Upper lobe of left lung (tissue), 6 donors: ENCODE measurements at regions not wholly inside any gene's neighbourhood (a gene's known extent, or its start where the extent isn't known, plus 50 kb on each side); places are given as distances from the start of the nearest gene placed in this dataset.
"Not testable (repeated sequence)": the region's sequence is repeated elsewhere in the genome, so short reads cannot be mapped to it uniquely, and the experiment has no call there.

Source experiments
- ATAC-seq, 2 donors: fragments of 200-7000 bp; cut with Tn5 transposase; one replicate each; pipeline ENCODE4 v1.9.1; 2022; ENCODE audit warnings: mild to moderate bottlenecking in 2 of 2, moderate library complexity in 2 of 2; ENCODE audit not compliant: low FRiP score in 2 of 2
- DNase-seq, 2 donors: peaks; one replicate each; pipeline ENCODE4 v3.0.0-alpha.2; 2019 to 2020
- H3K27ac ChIP-seq, 4 donors: fragments of 200-600 bp; sonication (generic); one replicate each; pipeline ENCODE4 v1.5.1; 2016 to 2019
- H3K27me3 ChIP-seq, 4 donors: fragments of 200-600 bp; sonication (generic); one replicate each; pipeline ENCODE4 v1.5.1; 2017 to 2019
- H3K36me3 ChIP-seq, 4 donors: fragments of 200-600 bp; sonication (generic); one replicate each; pipeline ENCODE4 v1.5.1; 2016 to 2019
- H3K4me1 ChIP-seq, 4 donors: fragments of 200-600 bp; sonication (generic); one replicate each; pipeline ENCODE4 v1.5.1; 2018 to 2019
- H3K4me3 ChIP-seq, 4 donors: fragments of 200-600 bp; sonication (generic); one replicate each; pipeline ENCODE4 v1.5.1; 2017 to 2019; ENCODE audit warnings: mild to moderate bottlenecking in 2 of 4, moderate library complexity in 1 of 4
- H3K9me3 ChIP-seq, 4 donors: fragments of 200-600 bp; sonication (generic); one replicate each; pipeline ENCODE4 v1.5.1; 2018 to 2019
- EP300 ChIP-seq, 4 donors: sonication (generic); formaldehyde crosslinking; IDR thresholded peaks; one replicate each; pipeline ENCODE4 v1.5.1; 2017; ENCODE audit warnings: antibody characterized with exemption in 4 of 4, control low read depth in 2 of 4
- POLR2A ChIP-seq, 4 donors: fragments of 450-650 bp; IDR thresholded peaks; one replicate each; pipeline ENCODE4 v1.5.1; 2016 to 2017; ENCODE audit warnings: antibody characterized with exemption in 4 of 4, mild to moderate bottlenecking in 2 of 4
- POLR2AphosphoS5 ChIP-seq, 2 donors: sonication (generic); formaldehyde crosslinking; IDR thresholded peaks; one replicate each; pipeline ENCODE4 v1.5.1; 2017; ENCODE audit warnings: antibody characterized with exemption in 2 of 2
- WGBS, 2 donors: methylation state at CpG; one replicate each; pipeline ENCODE4 v1.1.5; 2017 to 2018; 5-methylcytosine and 5-hydroxymethylcytosine counted together
- TF ChIP-seq, protein P1 (sequence below), 6 experiments: fragments of 450-650 bp in 4 of 6; fragments of 200-600 bp in 2 of 6; sonication (generic) in 2 of 6; IDR thresholded peaks; one replicate each; pipeline ENCODE4 v1.5.1; 2016 to 2019; ENCODE audit warnings: antibody characterized with exemption in 6 of 6
- donor health status: DM: no; HTN: no; CAD: no; lungs with moderate emphysema.
- donor health status: DM: no; HTN: yes; CAD: no; lungs with severe emphysema.

DNA sequence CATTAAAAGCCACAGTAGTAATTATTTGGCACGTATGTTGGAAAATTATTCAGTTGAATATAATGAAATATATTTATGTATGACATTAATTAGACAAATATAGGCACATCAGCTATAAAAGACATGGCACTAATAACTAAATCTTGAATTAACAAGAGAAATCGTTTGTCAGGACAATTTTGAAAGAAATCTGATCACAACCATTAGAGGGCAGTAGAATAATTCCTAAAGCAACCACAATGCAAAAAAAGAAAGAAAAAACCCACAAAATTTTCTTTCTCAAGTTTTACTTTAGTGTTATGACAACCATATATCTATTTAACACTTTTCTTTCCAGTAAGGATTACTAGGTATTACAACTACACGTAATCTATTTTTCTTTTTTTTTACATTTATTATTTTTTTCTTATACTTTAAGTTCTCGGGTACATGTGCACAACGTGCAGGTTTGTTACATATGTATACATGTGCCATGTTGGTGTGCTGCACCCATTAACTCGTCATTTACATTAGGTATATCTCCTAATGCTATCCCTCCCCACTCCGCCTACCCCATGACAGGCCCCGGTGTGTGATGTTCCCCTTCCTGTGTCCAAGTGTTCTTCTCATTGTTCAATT is 126.8 kb upstream of the STK17B start:
- peaks cover 0 to 12% (median 2%) of the 10 kb centered on the region in 4 donors for H3K4me1 ChIP-seq
- H3K27ac ChIP-seq, DNase-seq, H3K9me3 ChIP-seq, H3K4me3 ChIP-seq, H3K36me3 ChIP-seq, ATAC-seq, H3K27me3 ChIP-seq: not testable (repeated sequence)
- TF ChIP-seq, protein P1, sequence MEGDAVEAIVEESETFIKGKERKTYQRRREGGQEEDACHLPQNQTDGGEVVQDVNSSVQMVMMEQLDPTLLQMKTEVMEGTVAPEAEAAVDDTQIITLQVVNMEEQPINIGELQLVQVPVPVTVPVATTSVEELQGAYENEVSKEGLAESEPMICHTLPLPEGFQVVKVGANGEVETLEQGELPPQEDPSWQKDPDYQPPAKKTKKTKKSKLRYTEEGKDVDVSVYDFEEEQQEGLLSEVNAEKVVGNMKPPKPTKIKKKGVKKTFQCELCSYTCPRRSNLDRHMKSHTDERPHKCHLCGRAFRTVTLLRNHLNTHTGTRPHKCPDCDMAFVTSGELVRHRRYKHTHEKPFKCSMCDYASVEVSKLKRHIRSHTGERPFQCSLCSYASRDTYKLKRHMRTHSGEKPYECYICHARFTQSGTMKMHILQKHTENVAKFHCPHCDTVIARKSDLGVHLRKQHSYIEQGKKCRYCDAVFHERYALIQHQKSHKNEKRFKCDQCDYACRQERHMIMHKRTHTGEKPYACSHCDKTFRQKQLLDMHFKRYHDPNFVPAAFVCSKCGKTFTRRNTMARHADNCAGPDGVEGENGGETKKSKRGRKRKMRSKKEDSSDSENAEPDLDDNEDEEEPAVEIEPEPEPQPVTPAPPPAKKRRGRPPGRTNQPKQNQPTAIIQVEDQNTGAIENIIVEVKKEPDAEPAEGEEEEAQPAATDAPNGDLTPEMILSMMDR (IDR thresholded peaks at IDR 0.05): peak in 4 of 6 experiments; percentile 27 to 36 (median 32)
- WGBS, 2 donors: 62 to 64% methylated on average over 8 of the region's 8 CpGs

DNA sequence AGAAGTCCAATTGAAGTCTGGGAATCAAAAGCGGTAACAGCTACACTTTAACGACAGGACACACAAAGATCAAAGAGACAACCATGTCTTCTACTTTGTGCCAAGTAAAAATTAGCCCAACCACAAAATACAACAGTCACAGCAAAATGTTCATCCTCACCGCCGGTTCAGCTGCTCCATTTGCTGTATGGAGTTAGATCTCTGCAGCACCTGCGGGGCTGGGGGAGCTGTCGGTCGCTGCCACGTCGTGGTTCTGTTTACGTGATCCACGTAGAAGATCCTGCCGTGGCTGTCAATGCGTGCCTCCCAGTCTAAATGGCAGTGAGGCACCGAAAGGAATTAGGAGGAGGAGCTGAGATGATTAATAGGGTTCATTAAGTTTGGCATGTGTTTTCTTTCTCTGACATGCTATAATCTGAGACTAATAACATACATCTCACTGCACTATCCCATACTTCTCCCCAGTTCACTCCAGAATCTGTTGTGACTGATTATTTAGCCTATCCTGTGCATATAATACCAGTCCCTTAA is 136.5 kb upstream of the STK17B start:
- no peak overlapping the region for H3K27ac ChIP-seq
- TF ChIP-seq EP300 (IDR thresholded peaks at IDR 0.05) (no peak), POLR2AphosphoS5 (IDR thresholded peaks at IDR 0.05) (no peak), POLR2A (IDR thresholded peaks at IDR 0.05) (no peak)
- TF ChIP-seq, protein P1 (IDR thresholded peaks at IDR 0.05): no peak
- peaks cover 0 to 8% (median 0%) of the 10 kb centered on the region in 4 donors for H3K4me1 ChIP-seq
- H3K27me3 ChIP-seq: no peaks in the 10 kb centered on the region
- no peak overlapping the region for H3K4me3 ChIP-seq
- WGBS, 2 donors: 82 to 84% methylated on average over 14 of the region's 14 CpGs
- ATAC-seq (no peak), DNase-seq (peak in 1 of 2 donors; percentile 42)
- no peaks in the 10 kb centered on the region for H3K9me3 ChIP-seq
- peaks cover 0 to 44% (median 0%) of the 10 kb centered on the region in 4 donors for H3K36me3 ChIP-seq

DNA sequence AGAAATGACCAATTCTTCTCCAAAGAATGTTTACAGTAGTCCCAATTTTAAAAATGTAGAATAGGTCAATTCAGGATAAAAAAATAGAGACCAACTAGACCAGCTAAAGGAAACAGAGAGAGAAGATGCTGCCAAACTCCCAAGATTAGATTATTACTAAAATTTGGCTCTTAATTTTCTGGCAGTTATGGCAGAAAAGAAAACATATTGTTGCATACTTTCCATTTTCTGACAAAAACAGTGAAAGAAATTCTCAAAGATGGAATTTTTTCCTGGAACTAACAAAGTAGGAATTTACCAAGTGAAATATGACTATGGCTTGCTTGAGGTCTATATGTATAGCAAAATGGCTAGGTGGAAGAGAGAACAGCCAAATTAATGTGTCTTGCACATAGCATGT is 138.3 kb upstream of the STK17B start:
- Histone ChIP-seq H3K9me3 (no peaks in the 10 kb centered on the region), H3K27ac (no peak overlapping the region), H3K36me3 (peaks cover 0 to 33% (median 0%) of the 10 kb centered on the region in 4 donors), H3K27me3 (no peaks in the 10 kb centered on the region), H3K4me3 (no peak overlapping the region), H3K4me1 (peaks cover 0 to 8% (median 0%) of the 10 kb centered on the region in 4 donors)
- TF ChIP-seq POLR2AphosphoS5 (IDR thresholded peaks at IDR 0.05): no peak
- TF ChIP-seq, protein P1 (IDR thresholded peaks at IDR 0.05): no peak
- no peak for TF ChIP-seq POLR2A (IDR thresholded peaks at IDR 0.05)
- no peak for TF ChIP-seq EP300 (IDR thresholded peaks at IDR 0.05)
- DNase-seq: no peak
- no peak for ATAC-seq

DNA sequence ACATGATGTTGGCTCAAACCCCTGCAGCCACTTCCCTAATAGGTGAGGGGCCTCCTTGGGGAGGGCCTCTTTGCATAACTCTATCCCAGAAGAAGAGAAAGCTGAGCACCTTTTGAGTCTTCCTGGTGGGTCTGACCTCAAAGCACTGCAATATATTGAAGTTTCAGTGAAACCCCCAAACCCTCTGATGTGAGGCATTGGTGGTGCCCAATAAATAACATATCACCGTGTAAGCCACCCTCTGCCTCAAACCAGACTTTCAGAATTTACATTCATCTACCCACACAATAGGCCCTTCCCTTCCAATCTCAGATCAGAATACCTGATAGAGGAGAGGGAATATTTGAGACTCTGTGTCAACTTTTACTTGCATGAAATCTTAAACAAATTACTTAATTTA is 142.8 kb upstream of the STK17B start:
- H3K9me3 ChIP-seq: no peaks in the 10 kb centered on the region
- TF ChIP-seq EP300 (IDR thresholded peaks at IDR 0.05) (no peak), POLR2A (IDR thresholded peaks at IDR 0.05) (no peak), POLR2AphosphoS5 (IDR thresholded peaks at IDR 0.05) (no peak)
- TF ChIP-seq, protein P1 (IDR thresholded peaks at IDR 0.05): no peak
- H3K27me3 ChIP-seq: no peaks in the 10 kb centered on the region
- 65 to 74% methylated on average over 1 of the region's 1 CpG for WGBS, 2 donors
- no peak for ATAC-seq
- peaks cover 0 to 5% (median 3%) of the 10 kb centered on the region in 4 donors for H3K4me1 ChIP-seq
- no peak overlapping the region for H3K4me3 ChIP-seq
- no peak for DNase-seq
- peaks cover 0 to 26% (median 5%) of the 10 kb centered on the region in 4 donors for H3K36me3 ChIP-seq
- no peak overlapping the region for H3K27ac ChIP-seq

DNA sequence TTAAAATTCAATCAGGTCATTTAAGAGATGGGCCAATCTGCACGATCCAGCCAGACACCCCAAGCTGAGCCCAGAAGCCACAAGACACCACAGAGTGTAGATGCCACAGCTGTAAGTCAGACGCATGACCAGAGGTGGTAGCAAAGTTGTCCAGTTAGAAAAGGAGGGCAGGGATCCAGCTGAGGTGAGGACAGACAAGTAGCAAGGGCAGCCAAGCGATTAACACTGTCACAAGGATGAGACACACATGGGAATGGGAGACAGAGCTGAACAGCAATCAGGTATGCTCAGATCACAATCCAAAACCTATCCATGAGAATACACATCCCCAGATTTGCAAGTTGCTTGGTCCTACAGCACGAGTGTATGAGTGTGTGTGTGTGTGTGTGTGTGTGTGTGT is 143.4 kb upstream of the STK17B start:
- Histone ChIP-seq H3K4me1 (peaks cover 0 to 4% (median 3%) of the 10 kb centered on the region in 4 donors), H3K36me3 (peaks cover 0 to 32% (median 8%) of the 10 kb centered on the region in 4 donors), H3K27ac (no peak overlapping the region), H3K27me3 (no peaks in the 10 kb centered on the region), H3K4me3 (no peak overlapping the region), H3K9me3 (no peaks in the 10 kb centered on the region)
- ATAC-seq (no peak), DNase-seq (no peak)
- no peak for TF ChIP-seq POLR2A (IDR thresholded peaks at IDR 0.05)
- no peak for TF ChIP-seq EP300 (IDR thresholded peaks at IDR 0.05)
- no peak for TF ChIP-seq POLR2AphosphoS5 (IDR thresholded peaks at IDR 0.05)
- TF ChIP-seq, protein P1 (IDR thresholded peaks at IDR 0.05): no peak
- 89 to 91% methylated on average over 4 of the region's 4 CpGs for WGBS, 2 donors
